ENCODE measurements at regions not wholly inside any gene's neighbourhood (a gene's known extent, or its start where the extent isn't known, plus 50 kb on each side); places are given as distances from the start of the nearest gene placed in this dataset.

- TF ChIP-seq, protein P1, sequence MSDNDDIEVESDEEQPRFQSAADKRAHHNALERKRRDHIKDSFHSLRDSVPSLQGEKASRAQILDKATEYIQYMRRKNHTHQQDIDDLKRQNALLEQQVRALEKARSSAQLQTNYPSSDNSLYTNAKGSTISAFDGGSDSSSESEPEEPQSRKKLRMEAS (IDR thresholded peaks at IDR 0.05): no peak
- TF ChIP-seq TAF1 (IDR thresholded peaks at IDR 0.05; ENCODE audit: low read depth): no peak
- TF ChIP-seq YY1 (IDR thresholded peaks at IDR 0.05; ENCODE audit: low read depth): no peak
- no peak for TF ChIP-seq CEBPB (IDR thresholded peaks at IDR 0.05)
Measured at GRCh38 chr1:5562331-5562730, 429.9 kb downstream of the NPHP4 start.

GRCh38 chr1:5559078-5559477 lies 433.1 kb downstream of the NPHP4 start:
- no peak for TF ChIP-seq CEBPB (IDR thresholded peaks at IDR 0.05)
- TF ChIP-seq REST (IDR thresholded peaks at IDR 0.05; ENCODE audit: low read depth): no peak
- no peak for TF ChIP-seq FOXM1 (IDR thresholded peaks at IDR 0.05; ENCODE audit: borderline replicate concordance, low read depth)
- no peak for TF ChIP-seq YY1 (IDR thresholded peaks at IDR 0.05; ENCODE audit: low read depth)
- no peak for TF ChIP-seq EGR1 (IDR thresholded peaks at IDR 0.05)
- TF ChIP-seq ZBTB7A (IDR thresholded peaks at IDR 0.05; ENCODE audit: low read depth): no peak
- TF ChIP-seq TEAD4 (IDR thresholded peaks at IDR 0.05): no peak
- TF ChIP-seq, protein P2, sequence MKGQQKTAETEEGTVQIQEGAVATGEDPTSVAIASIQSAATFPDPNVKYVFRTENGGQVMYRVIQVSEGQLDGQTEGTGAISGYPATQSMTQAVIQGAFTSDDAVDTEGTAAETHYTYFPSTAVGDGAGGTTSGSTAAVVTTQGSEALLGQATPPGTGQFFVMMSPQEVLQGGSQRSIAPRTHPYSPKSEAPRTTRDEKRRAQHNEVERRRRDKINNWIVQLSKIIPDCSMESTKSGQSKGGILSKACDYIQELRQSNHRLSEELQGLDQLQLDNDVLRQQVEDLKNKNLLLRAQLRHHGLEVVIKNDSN (IDR thresholded peaks at IDR 0.05): no peak
- no peak for TF ChIP-seq CREB1 (IDR thresholded peaks at IDR 0.05; ENCODE audit: low read depth)
- TF ChIP-seq, protein P1 (IDR thresholded peaks at IDR 0.05): no peak
- no peak for TF ChIP-seq RAD21 (IDR thresholded peaks at IDR 0.05; ENCODE audit: low read depth)
- no peak for TF ChIP-seq TAF1 (IDR thresholded peaks at IDR 0.05; ENCODE audit: low read depth)
- no peak for TF ChIP-seq NFIC (IDR thresholded peaks at IDR 0.05)
- no peak for TF ChIP-seq EP300 (IDR thresholded peaks at IDR 0.05; ENCODE audit: borderline replicate concordance)

- TF ChIP-seq, protein P2 (IDR thresholded peaks at IDR 0.05): no peak
- TF ChIP-seq EP300 (IDR thresholded peaks at IDR 0.05; ENCODE audit: borderline replicate concordance) (no peak), RAD21 (IDR thresholded peaks at IDR 0.05; ENCODE audit: low read depth) (no peak), FOXM1 (IDR thresholded peaks at IDR 0.05; ENCODE audit: borderline replicate concordance, low read depth) (no peak), ZBTB7A (IDR thresholded peaks at IDR 0.05; ENCODE audit: low read depth) (no peak), EGR1 (IDR thresholded peaks at IDR 0.05) (no peak), YY1 (IDR thresholded peaks at IDR 0.05; ENCODE audit: low read depth) (no peak), CEBPB (IDR thresholded peaks at IDR 0.05) (no peak), TCF12 (IDR thresholded peaks at IDR 0.05; ENCODE audit: low read depth) (no peak), CREB1 (IDR thresholded peaks at IDR 0.05; ENCODE audit: low read depth) (no peak), REST (IDR thresholded peaks at IDR 0.05; ENCODE audit: low read depth) (no peak), TEAD4 (IDR thresholded peaks at IDR 0.05) (no peak), TAF1 (IDR thresholded peaks at IDR 0.05; ENCODE audit: low read depth) (no peak), NFIC (IDR thresholded peaks at IDR 0.05) (no peak)
- TF ChIP-seq, protein P1 (IDR thresholded peaks at IDR 0.05): no peak
Measured at GRCh38 chr1:5555853-5556252, 436.4 kb downstream of the NPHP4 start.

- TF ChIP-seq FOXM1 (IDR thresholded peaks at IDR 0.05; ENCODE audit: borderline replicate concordance, low read depth) (no peak), CREB1 (IDR thresholded peaks at IDR 0.05; ENCODE audit: low read depth) (no peak), YY1 (IDR thresholded peaks at IDR 0.05; ENCODE audit: low read depth) (no peak), CEBPB (IDR thresholded peaks at IDR 0.05) (no peak), TEAD4 (IDR thresholded peaks at IDR 0.05) (no peak), ZBTB7A (IDR thresholded peaks at IDR 0.05; ENCODE audit: low read depth) (no peak), NFIC (IDR thresholded peaks at IDR 0.05) (no peak), EP300 (IDR thresholded peaks at IDR 0.05; ENCODE audit: borderline replicate concordance) (no peak), REST (IDR thresholded peaks at IDR 0.05; ENCODE audit: low read depth) (no peak), TCF12 (IDR thresholded peaks at IDR 0.05; ENCODE audit: low read depth) (no peak), RAD21 (IDR thresholded peaks at IDR 0.05; ENCODE audit: low read depth) (no peak), EGR1 (IDR thresholded peaks at IDR 0.05) (no peak), TAF1 (IDR thresholded peaks at IDR 0.05; ENCODE audit: low read depth) (no peak)
- TF ChIP-seq, protein P2 (IDR thresholded peaks at IDR 0.05): no peak
- TF ChIP-seq, protein P1 (IDR thresholded peaks at IDR 0.05): no peak
Measured at GRCh38 chr1:5554784-5555183, 437.4 kb downstream of the NPHP4 start.

All from Ishikawa (cell line).